Esophagus muscularis mucosa (tissue), 4 donors: ENCODE measurements at regions not wholly inside any gene's neighbourhood (a gene's known extent, or its start where the extent isn't known, plus 50 kb on each side); places are given as distances from the start of the nearest gene placed in this dataset.

Source experiments
- DNase-seq: peaks from one replicate; pipeline ENCODE4 v3.0.0-alpha.2; 2017; ENCODE audit errors: extremely low spot score
- H3K27ac ChIP-seq, 4 donors: fragments of 200-600 bp; sonication (generic); replicated peaks in 1 of 4; 1 replicate in 3 of 4; 2 replicates in 1 of 4; pipeline ENCODE4 v1.5.1; 2016 to 2019; ENCODE audit warnings: mild to moderate bottlenecking in 1 of 4
- H3K27me3 ChIP-seq, 4 donors: fragments of 200-600 bp; sonication (generic); one replicate each; pipeline versions ENCODE4 v1.5.1 to v1.6.0; 2016 to 2019
- H3K36me3 ChIP-seq, 4 donors: fragments of 200-600 bp; sonication (generic); one replicate each; pipeline ENCODE4 v1.5.1; 2016 to 2019
- H3K4me1 ChIP-seq, 4 donors: fragments of 200-600 bp; sonication (generic); one replicate each; pipeline ENCODE4 v1.5.1; 2016 to 2019
- H3K4me3 ChIP-seq, 4 donors: fragments of 200-600 bp; sonication (generic); 1 replicate in 2 of 4; 2 replicates in 2 of 4; pipeline ENCODE4 v1.5.1; 2016 to 2019; ENCODE audit warnings: mild to moderate bottlenecking in 4 of 4, moderate library complexity in 1 of 4
- H3K9me3 ChIP-seq, 4 donors: fragments of 200-600 bp; sonication (generic); 1 replicate in 3 of 4; 2 replicates in 1 of 4; pipeline ENCODE4 v1.5.1; 2016 to 2019
- EP300 ChIP-seq: sonication (generic); formaldehyde crosslinking; IDR thresholded peaks from one replicate; pipeline ENCODE4 v1.6.1; 2017; ENCODE audit warnings: antibody characterized with exemption
- POLR2A ChIP-seq: fragments of 450-650 bp; IDR thresholded peaks from one replicate; pipeline ENCODE4 v1.6.1; 2017; ENCODE audit warnings: antibody characterized with exemption, moderate library complexity, mild to moderate bottlenecking, low read depth
- POLR2AphosphoS5 ChIP-seq, 2 donors: sonication (generic); formaldehyde crosslinking; IDR thresholded peaks; one replicate each; pipeline ENCODE4 v1.6.1; 2017; ENCODE audit warnings: antibody characterized with exemption in 2 of 2
- WGBS: methylation state at CpG from one replicate; pipeline ENCODE4 v1.1.5; 2018; 5-methylcytosine and 5-hydroxymethylcytosine counted together
- intact Hi-C: fragments of 100-400 bp; cut with DNase I; formaldehyde crosslinking; loops from one replicate; pipeline ENCODE4 v1.15.1; 2023
- TF ChIP-seq, protein P1 (sequence below), 3 experiments: fragments of 200-600 bp in 2 of 3; fragments of 450-650 bp in 1 of 3; sonication (generic) in 2 of 3; IDR thresholded peaks; one replicate each; pipeline ENCODE4 v1.5.1; 2017 to 2019; ENCODE audit warnings: antibody characterized with exemption in 3 of 3, mild to moderate bottlenecking in 2 of 3, moderate library complexity in 1 of 3

- Histone ChIP-seq H3K4me1 (no peaks in the 10 kb centered on the region), H3K36me3 (no peaks in the 10 kb centered on the region), H3K27ac (no peak overlapping the region), H3K9me3 (no peaks in the 10 kb centered on the region), H3K27me3 (no peaks in the 10 kb centered on the region), H3K4me3 (no peak overlapping the region)
- 87% methylated on average over 3 of the region's 3 CpGs for WGBS
- TF ChIP-seq, protein P1, sequence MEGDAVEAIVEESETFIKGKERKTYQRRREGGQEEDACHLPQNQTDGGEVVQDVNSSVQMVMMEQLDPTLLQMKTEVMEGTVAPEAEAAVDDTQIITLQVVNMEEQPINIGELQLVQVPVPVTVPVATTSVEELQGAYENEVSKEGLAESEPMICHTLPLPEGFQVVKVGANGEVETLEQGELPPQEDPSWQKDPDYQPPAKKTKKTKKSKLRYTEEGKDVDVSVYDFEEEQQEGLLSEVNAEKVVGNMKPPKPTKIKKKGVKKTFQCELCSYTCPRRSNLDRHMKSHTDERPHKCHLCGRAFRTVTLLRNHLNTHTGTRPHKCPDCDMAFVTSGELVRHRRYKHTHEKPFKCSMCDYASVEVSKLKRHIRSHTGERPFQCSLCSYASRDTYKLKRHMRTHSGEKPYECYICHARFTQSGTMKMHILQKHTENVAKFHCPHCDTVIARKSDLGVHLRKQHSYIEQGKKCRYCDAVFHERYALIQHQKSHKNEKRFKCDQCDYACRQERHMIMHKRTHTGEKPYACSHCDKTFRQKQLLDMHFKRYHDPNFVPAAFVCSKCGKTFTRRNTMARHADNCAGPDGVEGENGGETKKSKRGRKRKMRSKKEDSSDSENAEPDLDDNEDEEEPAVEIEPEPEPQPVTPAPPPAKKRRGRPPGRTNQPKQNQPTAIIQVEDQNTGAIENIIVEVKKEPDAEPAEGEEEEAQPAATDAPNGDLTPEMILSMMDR (IDR thresholded peaks at IDR 0.05): no peak
- no peak for TF ChIP-seq POLR2AphosphoS5 (IDR thresholded peaks at IDR 0.05)
- no peak for TF ChIP-seq EP300
- no peak for TF ChIP-seq POLR2A
- intact Hi-C loops: no loop called here
- DNase-seq: no peak
Observed at GRCh38 chr2:192783643-192784042, 588.9 kb upstream of the TMEFF2 start.

GRCh38 chr2:192775459-192776262 is 580.9 kb upstream of the TMEFF2 start:
- WGBS: 80% methylated on average over 6 of the region's 6 CpGs
- Histone ChIP-seq H3K4me1 (no peaks in the 10 kb centered on the region), H3K27ac (no peak overlapping the region), H3K27me3 (no peaks in the 10 kb centered on the region), H3K36me3 (no peaks in the 10 kb centered on the region), H3K4me3 (no peak overlapping the region), H3K9me3 (no peaks in the 10 kb centered on the region)
- intact Hi-C loops: no loop called here
- DNase-seq: no peak
- TF ChIP-seq POLR2AphosphoS5 (IDR thresholded peaks at IDR 0.05): no peak
- no peak for TF ChIP-seq EP300
- TF ChIP-seq, protein P1 (IDR thresholded peaks at IDR 0.05): no peak
- no peak for TF ChIP-seq POLR2A

GRCh38 chr2:192775011-192775410 is 580.3 kb upstream of the TMEFF2 start:
- Histone ChIP-seq H3K4me3 (no peak overlapping the region), H3K36me3 (no peaks in the 10 kb centered on the region), H3K9me3 (no peaks in the 10 kb centered on the region), H3K27me3 (no peaks in the 10 kb centered on the region), H3K27ac (no peak overlapping the region), H3K4me1 (no peaks in the 10 kb centered on the region)
- WGBS: 87% methylated on average over 4 of the region's 4 CpGs
- DNase-seq: no peak
- intact Hi-C loops: no loop called here
- TF ChIP-seq, protein P1 (IDR thresholded peaks at IDR 0.05): no peak
- TF ChIP-seq POLR2A (no peak), POLR2AphosphoS5 (IDR thresholded peaks at IDR 0.05) (no peak), EP300 (no peak)

DNA sequence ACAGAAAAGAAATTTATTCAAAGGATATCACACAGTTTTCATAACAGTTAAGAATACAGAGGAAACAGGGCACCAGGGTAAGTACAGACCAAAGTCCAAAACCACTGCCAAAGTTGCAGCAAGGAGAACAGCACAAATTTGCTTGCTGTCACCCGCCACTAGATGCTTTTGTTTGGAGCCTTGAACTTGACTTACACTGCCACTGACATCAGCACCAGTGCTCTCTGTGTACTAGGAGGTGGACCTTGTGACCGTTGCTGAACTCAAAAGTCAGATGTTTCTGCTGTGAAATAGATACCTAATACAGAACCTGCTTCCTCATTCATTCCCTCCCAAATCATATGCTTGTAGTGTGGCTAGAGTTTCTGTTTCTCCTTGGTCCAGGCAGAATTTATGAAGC is 578.3 kb upstream of the TMEFF2 start:
- H3K9me3 ChIP-seq: no peaks in the 10 kb centered on the region
- no peak overlapping the region for H3K27ac ChIP-seq
- no peaks in the 10 kb centered on the region for H3K27me3 ChIP-seq
- 75% methylated on average over 2 of the region's 2 CpGs for WGBS
- TF ChIP-seq EP300 (no peak), POLR2AphosphoS5 (IDR thresholded peaks at IDR 0.05) (no peak)
- no peaks in the 10 kb centered on the region for H3K4me1 ChIP-seq
- no peak overlapping the region for H3K4me3 ChIP-seq
- H3K36me3 ChIP-seq: no peaks in the 10 kb centered on the region
- DNase-seq: no peak
- intact Hi-C loops: no loop called here

- Histone ChIP-seq H3K9me3 (no peaks in the 10 kb centered on the region), H3K36me3 (no peaks in the 10 kb centered on the region), H3K4me1 (no peaks in the 10 kb centered on the region), H3K27me3 (no peaks in the 10 kb centered on the region), H3K27ac (no peak overlapping the region), H3K4me3 (no peak overlapping the region)
- intact Hi-C loops: no loop called here
- WGBS: 91% methylated on average over 1 of the region's 1 CpG
- no peak for DNase-seq
- TF ChIP-seq POLR2AphosphoS5 (IDR thresholded peaks at IDR 0.05) (no peak), POLR2A (no peak), EP300 (no peak)
- TF ChIP-seq, protein P1 (IDR thresholded peaks at IDR 0.05): no peak
Observed at GRCh38 chr2:192749611-192750200, 555.0 kb upstream of the TMEFF2 start.
